ENCODE measurements at regions not wholly inside any gene's neighbourhood (a gene's known extent, or its start where the extent isn't known, plus 50 kb on each side); places are given as distances from the start of the nearest gene placed in this dataset.

- no peak for DNase-seq (ENCODE audit: low read depth in 3 of 3)
These were observed 55.7 kb upstream of the OR5AN1 start for GRCh38 chr11:59302991-59303390.

- DNase-seq (ENCODE audit: low read depth in 3 of 3), result no peak
These were observed 63.3 kb upstream of the OR5AN1 start for GRCh38 chr11:59295435-59295834.

GRCh38 chr11:59292611-59293010 lies 66.1 kb upstream of the OR5AN1 start:
- no peak for DNase-seq (ENCODE audit: low read depth in 3 of 3)

DNA sequence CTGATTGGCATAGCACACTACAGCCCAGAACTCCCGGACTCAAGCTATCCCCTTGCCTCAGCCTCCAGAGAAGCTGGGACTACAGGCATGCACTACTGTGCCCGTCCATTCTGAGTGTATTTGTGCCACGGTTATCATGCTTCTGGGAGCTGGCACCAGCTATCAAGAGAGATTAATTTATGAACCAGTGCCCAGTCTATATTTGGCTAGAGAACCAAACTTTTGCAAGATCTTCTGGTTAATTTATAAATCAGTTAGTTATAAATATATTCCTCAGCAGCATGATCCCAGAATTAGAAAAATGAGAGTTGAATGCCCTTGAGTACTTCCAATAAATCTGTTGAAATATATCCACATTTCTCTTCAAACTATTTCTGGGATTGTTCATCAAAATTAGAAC lies 67.5 kb upstream of the OR5AN1 start:
- DNase-seq (ENCODE audit: low read depth in 3 of 3), result no peak

DNA sequence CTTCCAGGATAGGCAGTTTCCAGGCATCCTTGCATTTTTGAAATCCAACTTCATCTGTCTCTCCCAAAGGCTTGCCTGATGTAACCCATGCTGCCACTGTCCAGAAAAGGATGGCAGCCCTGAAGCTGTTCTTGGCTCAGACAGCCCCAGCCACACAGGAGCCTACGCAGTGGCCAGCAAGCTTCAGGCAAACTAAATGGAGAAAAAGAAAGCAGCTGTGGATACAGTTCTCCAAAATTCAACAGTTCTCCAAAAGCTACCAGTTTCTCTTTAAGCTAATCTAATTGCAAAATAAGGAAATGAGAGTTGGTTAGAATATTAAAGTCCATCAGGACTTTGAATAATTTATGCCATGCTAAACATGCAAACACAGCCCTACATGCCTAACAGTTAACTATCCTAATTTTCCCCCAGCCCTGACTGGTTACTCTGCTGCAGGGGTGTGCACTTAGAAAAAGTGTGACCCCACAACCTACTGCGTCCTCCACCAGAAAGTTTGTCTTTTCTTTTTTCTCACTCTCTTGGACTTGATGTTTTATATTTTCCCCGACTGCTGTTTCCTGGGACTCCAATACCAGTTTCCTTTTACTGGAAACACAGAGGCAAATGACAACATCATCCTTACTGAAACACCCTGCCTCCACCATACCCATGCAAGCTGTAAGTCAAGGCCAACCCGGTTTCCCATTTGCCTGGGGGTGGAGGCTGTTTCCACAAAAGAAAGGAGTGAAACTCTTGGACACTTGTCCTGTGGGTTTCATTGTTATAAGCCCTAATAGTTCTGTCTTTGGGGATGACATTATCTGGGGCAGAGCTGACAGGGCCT lies 69.1 kb upstream of the OR5AN1 start:
- no peak for DNase-seq (ENCODE audit: low read depth in 3 of 3)

GRCh38 chr11:59285716-59286260 lies 72.9 kb upstream of the OR5AN1 start:
- DNase-seq (ENCODE audit: low read depth in 3 of 3), result no peak

- no peak for DNase-seq (ENCODE audit: low read depth in 3 of 3)
These were observed 72.0 kb upstream of the MPEG1 start for GRCh38 chr11:59284773-59285129.

DNA sequence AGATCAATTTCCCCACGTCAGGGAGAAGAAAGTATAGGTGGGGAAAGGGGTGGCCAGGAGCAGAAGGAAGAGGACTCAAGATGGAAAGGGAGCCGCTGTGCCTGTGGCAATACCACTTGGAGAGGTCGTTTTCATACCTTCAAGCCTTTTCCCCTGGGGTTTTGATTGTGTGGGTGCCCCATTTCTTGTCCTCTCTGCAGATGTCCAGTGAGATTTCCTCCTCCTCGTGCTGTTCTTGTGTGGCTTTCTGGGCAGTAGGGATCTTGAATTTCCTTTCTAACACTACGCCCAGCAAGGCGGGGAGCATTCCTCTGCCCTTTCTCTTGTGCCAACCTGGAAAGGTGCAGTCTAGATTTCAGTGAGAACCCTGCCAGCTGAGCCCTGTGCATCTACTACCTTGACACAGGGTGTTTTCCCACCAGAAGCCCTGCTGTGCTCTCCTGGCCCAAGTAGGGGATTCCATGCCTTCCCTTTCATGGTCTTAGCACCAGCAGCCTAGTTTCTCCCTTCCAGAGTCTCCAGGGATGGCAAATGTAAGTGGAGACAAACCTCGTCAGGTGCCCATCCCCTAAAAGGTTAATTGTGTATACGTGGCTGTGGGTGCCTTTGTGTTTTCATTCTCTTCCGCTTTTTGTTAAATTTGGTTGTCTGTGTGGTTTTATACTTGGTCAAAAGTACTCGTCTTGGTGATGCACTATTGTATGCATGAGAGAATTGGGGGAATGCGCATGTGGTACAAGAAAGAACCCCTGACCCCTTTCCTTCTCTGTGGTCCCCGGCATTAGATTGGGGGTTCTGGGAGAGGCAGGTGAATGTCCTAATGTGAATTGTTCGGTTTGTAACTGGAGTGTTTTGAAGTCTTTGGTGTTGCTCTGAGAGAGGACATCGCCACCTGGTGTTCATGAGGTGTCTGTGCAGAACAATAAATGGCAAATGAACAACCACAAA lies 71.4 kb upstream of the MPEG1 start:
- DNase-seq (ENCODE audit: low read depth in 3 of 3), result peak; percentile 10 to 13 (median 12)

DNA sequence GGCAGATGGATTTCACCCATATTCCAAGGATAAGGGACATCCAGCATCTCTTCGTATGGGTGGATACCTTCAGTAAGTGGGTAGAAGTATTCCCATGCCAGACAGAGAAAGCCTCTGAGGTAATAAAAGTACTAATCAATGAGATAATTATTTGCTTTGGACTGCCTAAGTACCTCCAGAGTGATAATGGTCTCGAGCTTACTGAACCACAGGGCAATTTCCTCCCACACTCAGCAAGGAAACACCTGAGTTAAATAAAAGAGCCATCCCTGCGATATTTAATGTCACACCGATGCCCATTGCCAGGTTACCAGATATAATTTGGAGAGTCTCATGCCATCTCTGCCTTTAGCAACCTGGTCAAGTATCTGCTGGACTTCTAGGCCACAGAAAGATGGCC lies 70.6 kb upstream of the MPEG1 start:
- DNase-seq (ENCODE audit: low read depth in 3 of 3), result no peak

- DNase-seq (ENCODE audit: low read depth in 3 of 3), result no peak
These were observed 68.5 kb upstream of the MPEG1 start for GRCh38 chr11:59281177-59281576.

DNA sequence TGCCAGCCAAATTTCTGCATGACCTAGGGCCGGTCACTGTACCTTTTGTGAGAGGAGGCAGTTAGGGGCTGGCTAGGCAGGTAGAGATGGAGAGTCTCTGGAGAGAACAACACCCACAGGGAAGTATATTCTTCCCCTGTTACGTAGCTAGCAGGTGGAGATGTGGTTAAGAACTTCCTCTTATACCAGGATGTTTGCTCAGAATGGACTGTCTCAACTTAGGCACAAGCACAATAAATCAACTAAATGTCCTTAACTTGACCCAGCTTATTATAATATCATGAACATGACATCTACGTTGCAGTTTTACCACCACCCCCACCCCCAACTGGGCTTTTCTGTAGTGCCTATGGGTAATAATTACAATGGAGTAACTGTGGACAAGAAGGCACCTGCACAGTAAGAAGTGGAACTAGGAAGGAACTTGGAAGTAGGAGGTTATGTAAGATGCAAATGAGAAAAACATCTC lies 60.7 kb upstream of the MPEG1 start:
- DNase-seq (ENCODE audit: low read depth in 3 of 3), result no peak

DNA sequence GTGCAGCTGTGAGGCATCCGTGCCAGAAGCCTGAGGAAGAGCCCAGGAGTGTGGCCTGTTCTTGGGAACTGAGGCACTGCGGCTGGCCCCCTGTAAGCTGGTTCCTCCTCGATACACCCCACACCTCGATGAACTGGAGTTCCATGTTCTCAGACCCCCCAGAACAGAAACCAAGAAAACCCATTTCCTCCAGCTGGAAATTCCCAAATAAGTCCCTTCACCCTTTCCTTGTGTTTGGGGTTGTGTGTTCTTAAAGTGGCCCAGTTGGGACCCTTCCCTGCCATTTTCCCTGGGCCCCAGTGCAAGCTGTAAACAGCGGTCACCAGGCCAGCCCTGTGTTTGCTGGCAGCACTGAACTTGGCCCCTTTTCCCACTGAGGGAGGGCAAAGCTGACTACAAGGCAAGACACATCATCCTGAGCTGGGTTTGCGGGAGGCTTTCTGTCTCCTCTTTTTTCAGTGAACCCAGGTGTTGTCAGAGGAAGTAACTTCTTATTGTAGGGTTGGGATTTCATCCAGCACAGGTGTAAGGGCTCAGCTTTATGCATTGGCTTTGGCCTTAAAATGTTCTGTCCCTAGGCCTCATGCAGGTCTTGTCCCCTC lies 60.1 kb upstream of the MPEG1 start:
- DNase-seq (ENCODE audit: low read depth in 3 of 3), result no peak

DNA sequence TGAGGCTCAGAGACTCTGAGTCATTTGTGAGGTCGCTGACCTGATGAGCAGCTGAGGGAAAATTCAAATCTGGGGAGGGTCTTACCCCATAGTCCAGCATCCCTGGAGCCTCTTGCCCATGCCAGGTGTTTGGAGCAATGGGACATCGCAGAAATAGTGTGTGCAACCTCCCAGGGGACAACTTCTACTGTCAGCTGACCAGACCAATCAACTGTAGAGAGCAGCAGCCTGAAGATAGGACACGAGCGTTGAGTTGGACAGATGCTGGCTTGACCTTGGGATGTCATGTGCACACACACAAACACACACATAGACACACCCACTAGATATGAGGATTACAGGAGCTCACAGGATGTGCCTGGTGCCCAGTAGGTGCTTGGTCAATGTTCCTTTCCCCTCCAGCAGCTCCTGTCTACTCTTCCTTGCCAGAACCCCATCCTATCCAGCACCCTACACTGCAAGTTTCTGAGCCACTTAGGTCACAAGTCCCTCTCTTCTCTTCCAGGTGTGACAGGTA lies 59.1 kb upstream of the MPEG1 start:
- no peak for DNase-seq (ENCODE audit: low read depth in 3 of 3)

- no peak for DNase-seq (ENCODE audit: low read depth in 3 of 3)
These were observed 58.6 kb upstream of the MPEG1 start for GRCh38 chr11:59271247-59271755.

- DNase-seq (ENCODE audit: low read depth in 3 of 3), result no peak
These were observed 55.2 kb upstream of the MPEG1 start for GRCh38 chr11:59267736-59268475.

GRCh38 chr11:59267196-59267595 lies 54.5 kb upstream of the MPEG1 start:
- no peak for DNase-seq (ENCODE audit: low read depth in 3 of 3)

- no peak for DNase-seq (ENCODE audit: low read depth in 3 of 3)
These were observed 53.8 kb upstream of the MPEG1 start for GRCh38 chr11:59266491-59266890.

DNA sequence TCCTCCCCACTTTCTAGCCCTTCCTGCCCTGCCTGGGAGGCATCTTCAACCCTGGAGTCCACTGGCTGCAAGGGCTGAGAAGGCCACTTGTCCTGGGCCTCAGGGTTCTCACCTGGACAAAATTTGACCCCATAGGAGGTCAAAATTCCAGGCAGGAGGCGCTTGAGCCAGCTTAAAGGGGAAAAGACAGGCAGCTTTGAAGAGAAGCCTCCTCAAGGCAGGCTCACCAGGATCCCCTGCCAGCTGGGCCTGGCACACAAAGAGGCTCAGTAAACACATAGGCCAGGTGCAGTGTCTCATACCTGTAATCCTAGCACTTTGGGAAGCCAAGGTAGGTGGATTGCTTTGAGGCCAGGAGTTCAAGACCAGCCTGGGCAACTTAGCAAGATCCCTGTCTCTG lies 53.0 kb upstream of the MPEG1 start:
- no peak for DNase-seq (ENCODE audit: low read depth in 3 of 3)

- DNase-seq (ENCODE audit: low read depth in 3 of 3), result no peak
These were observed 52.0 kb upstream of the MPEG1 start for GRCh38 chr11:59264736-59265135.

DNA sequence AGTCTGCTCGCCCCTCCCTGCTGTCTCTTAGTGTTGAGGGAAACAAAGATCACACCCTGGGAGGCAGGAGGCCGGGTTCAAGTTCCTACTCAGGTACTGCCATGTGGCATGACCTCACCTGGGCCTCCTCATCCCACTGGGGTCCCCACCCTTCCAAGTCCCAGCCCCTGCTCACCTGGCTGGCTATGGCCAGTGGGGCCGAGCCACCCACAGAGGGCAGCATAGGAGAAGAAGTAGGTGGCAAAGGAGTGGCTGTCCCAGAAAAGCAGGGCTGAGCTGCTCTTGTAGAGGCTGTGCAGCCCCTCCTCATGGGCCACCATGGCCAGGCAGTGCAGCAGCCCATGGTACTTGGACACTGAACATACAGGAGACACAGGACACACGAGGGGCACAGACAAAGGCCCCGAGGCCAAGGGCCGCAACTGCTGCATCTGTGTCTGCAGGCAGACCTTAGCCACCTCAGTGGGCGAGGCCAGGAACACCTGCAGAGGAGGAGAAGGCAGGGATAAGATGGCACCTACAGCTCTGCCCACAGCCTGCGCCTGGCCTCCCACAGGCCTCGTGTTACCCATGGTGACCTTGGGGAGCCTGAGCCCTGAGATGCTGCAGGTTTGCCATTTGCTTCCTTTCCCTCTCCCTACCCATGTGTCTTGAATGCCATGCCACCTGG lies 50.6 kb upstream of the MPEG1 start:
- DNase-seq (ENCODE audit: low read depth in 3 of 3), result no peak

Measured in stimulated activated CD4-positive, alpha-beta T cell treated with anti-CD3 and anti-CD28 coated beads, TNF-alpha, amount 100 ng/mL, for 4 hours (primary cell).